Transverse colon (tissue), 4 donors: ENCODE measurements at regions not wholly inside any gene's neighbourhood (a gene's known extent, or its start where the extent isn't known, plus 50 kb on each side); places are given as distances from the start of the nearest gene placed in this dataset.
"Not testable (repeated sequence)": the region's sequence is repeated elsewhere in the genome, so short reads cannot be mapped to it uniquely, and the experiment has no call there.

Source experiments
- DNase-seq: peaks from one replicate; pipeline ENCODE4 v3.0.0-alpha.2; 2019
- H3K27ac ChIP-seq, 4 donors: fragments of 200-600 bp; sonication (generic); 2 replicates each; pipeline ENCODE4 v1.5.1; 2016 to 2018; ENCODE audit warnings: inconsistent platforms in 4 of 4
- H3K27me3 ChIP-seq: fragments of 200-600 bp; sonication (generic); 2 replicates; pipeline ENCODE4 v1.5.1; 2017; ENCODE audit warnings: inconsistent platforms
- H3K36me3 ChIP-seq, 4 donors: fragments of 200-600 bp; sonication (generic); 2 replicates each; pipeline ENCODE4 v1.5.1; 2017 to 2019; ENCODE audit warnings: inconsistent platforms in 4 of 4
- H3K4me1 ChIP-seq, 4 donors: fragments of 200-600 bp; sonication (generic); 2 replicates each; pipeline ENCODE4 v1.5.1; 2017 to 2020; ENCODE audit warnings: inconsistent platforms in 4 of 4
- H3K4me3 ChIP-seq, 4 donors: fragments of 200-600 bp; sonication (generic); 1 replicate in 1 of 4; 2 replicates in 3 of 4; pipeline versions ENCODE4 v1.5.1 to v1.6.1; 2017 to 2019; ENCODE audit warnings: inconsistent platforms in 4 of 4
- H3K9me3 ChIP-seq, 2 donors: fragments of 200-600 bp; sonication (generic); 2 replicates each; pipeline ENCODE4 v1.5.1; 2017 to 2019; ENCODE audit warnings: inconsistent platforms in 2 of 2
- CTCF ChIP-seq, 5 experiments: fragments of 200-600 bp in 3 of 5; fragments of 450-650 bp in 2 of 5; sonication (generic) in 3 of 5; IDR thresholded peaks; 1 replicate in 2 of 5; 2 replicates in 3 of 5; pipeline ENCODE4 v1.5.1; 2016 to 2017; ENCODE audit warnings: antibody characterized with exemption in 5 of 5, inconsistent platforms in 3 of 5, mild to moderate bottlenecking in 2 of 5, moderate library complexity in 1 of 5
- EP300 ChIP-seq: sonication (generic); formaldehyde crosslinking; IDR thresholded peaks from one replicate; pipeline ENCODE4 v1.6.1; 2017; ENCODE audit warnings: antibody characterized with exemption, low read depth
- POLR2A ChIP-seq: fragments of 450-650 bp; IDR thresholded peaks from one replicate; pipeline ENCODE4 v1.6.1; 2016; ENCODE audit warnings: antibody characterized with exemption, mild to moderate bottlenecking, moderate library complexity
- POLR2AphosphoS5 ChIP-seq, 3 donors: sonication (generic); formaldehyde crosslinking; IDR thresholded peaks; one replicate each; pipeline ENCODE4 v1.6.1; 2016; ENCODE audit warnings: antibody characterized with exemption in 3 of 3
- WGBS, 2 donors: methylation state at CpG; one replicate each; pipeline ENCODE4 v1.1.5; 2018; ENCODE audit warnings: low coverage in 1 of 2; 5-methylcytosine and 5-hydroxymethylcytosine counted together
- in situ Hi-C, 4 donors: fragments of 200-750 bp; cut with MboI; loops; one replicate each; pipeline versions ENCODE4 v1.15.0 to v1.15.1; 2017; ENCODE audit warnings: low sequenced_read_pairs in 3 of 4, low pct_ligation_motif_present in 1 of 4, low pct_unique_long_range_greater_than_20kb in 1 of 4
- intact Hi-C: fragments of 100-400 bp; cut with DNase I; formaldehyde crosslinking; loops from one replicate; pipeline ENCODE4 v1.15.1; 2023; ENCODE audit warnings: low total_unique reads

- Histone ChIP-seq H3K36me3 (no peaks in the 10 kb centered on the region), H3K9me3 (no peaks in the 10 kb centered on the region), H3K27ac (no peak overlapping the region), H3K4me1 (no peaks in the 10 kb centered on the region), H3K4me3 (no peak overlapping the region), H3K27me3 (no peaks in the 10 kb centered on the region)
- intact Hi-C loops, result no loop called here
- WGBS, 2 donors, result 0 to 38% methylated on average over 1 of the region's 1 CpG
- TF ChIP-seq EP300, result no peak
- no peak for TF ChIP-seq POLR2A
- TF ChIP-seq CTCF (IDR thresholded peaks at IDR 0.05), result no peak
- TF ChIP-seq POLR2AphosphoS5 (IDR thresholded peaks at IDR 0.05), result no peak
- no peak for DNase-seq
- in situ Hi-C loops, result no loop called here
These were observed 120.7 kb downstream of the ZNF429 start for GRCh38 chr19:21626091-21626490.

- intact Hi-C loops, result no loop called here
These were observed 117.5 kb downstream of the ZNF429 start for GRCh38 chr19:21622920-21623319.

GRCh38 chr19:21621671-21622070 lies 116.3 kb downstream of the ZNF429 start:
- intact Hi-C loops, result no loop called here
- Histone ChIP-seq H3K4me1 (no peaks in the 10 kb centered on the region), H3K36me3 (no peaks in the 10 kb centered on the region), H3K9me3 (peaks cover 0 to 5% of the 10 kb centered on the region in 2 donors), H3K27me3 (no peaks in the 10 kb centered on the region), H3K27ac (no peak overlapping the region), H3K4me3 (no peak overlapping the region)
- DNase-seq, result no peak
- in situ Hi-C loops, result no loop called here
- WGBS, 2 donors, result 54 to 58% methylated on average over 3 to 5 of the region's 6 CpGs
- TF ChIP-seq CTCF (IDR thresholded peaks at IDR 0.05), result no peak
- no peak for TF ChIP-seq POLR2A
- TF ChIP-seq EP300, result no peak
- TF ChIP-seq POLR2AphosphoS5 (IDR thresholded peaks at IDR 0.05), result no peak

More at GRCh38 chr19:21622920-21623319, 117.5 kb downstream of the ZNF429 start:
- no peaks in the 10 kb centered on the region for H3K4me1 ChIP-seq
- H3K36me3 ChIP-seq, result no peaks in the 10 kb centered on the region
- H3K4me3 ChIP-seq, result no peak overlapping the region
- in situ Hi-C loops, result no loop called here
- H3K27ac ChIP-seq, result no peak overlapping the region
- H3K9me3 ChIP-seq, result peaks cover 0 to 5% of the 10 kb centered on the region in 2 donors
- no peaks in the 10 kb centered on the region for H3K27me3 ChIP-seq
- WGBS, 2 donors, result 70 to 79% methylated on average over 2 to 6 of the region's 6 CpGs
- TF ChIP-seq POLR2AphosphoS5 (IDR thresholded peaks at IDR 0.05) (no peak), EP300 (no peak), POLR2A (no peak), CTCF (IDR thresholded peaks at IDR 0.05) (no peak)
- DNase-seq, result no peak

- Histone ChIP-seq H3K4me3 (no peak overlapping the region), H3K4me1 (no peaks in the 10 kb centered on the region), H3K36me3 (no peaks in the 10 kb centered on the region), H3K27ac (no peak overlapping the region), H3K27me3 (no peaks in the 10 kb centered on the region), H3K9me3 (peaks cover 0 to 5% of the 10 kb centered on the region in 2 donors)
- in situ Hi-C loops (no loop called here), intact Hi-C loops (no loop called here)
- TF ChIP-seq CTCF (IDR thresholded peaks at IDR 0.05), result no peak
- no peak for TF ChIP-seq EP300
- TF ChIP-seq POLR2AphosphoS5 (IDR thresholded peaks at IDR 0.05), result no peak
- no peak for TF ChIP-seq POLR2A
- no peak for DNase-seq
- WGBS, 2 donors, result 53 to 62% methylated on average over 2 to 4 of the region's 4 CpGs
These were observed 112.4 kb downstream of the ZNF429 start for GRCh38 chr19:21617740-21618339.

- H3K4me3 ChIP-seq, in situ Hi-C loops, H3K36me3 ChIP-seq, H3K4me1 ChIP-seq, intact Hi-C loops, DNase-seq, H3K27me3 ChIP-seq, H3K9me3 ChIP-seq, H3K27ac ChIP-seq: not testable (repeated sequence)
- 97% methylated on average over 17 of the region's 19 CpGs; no CpG with 5 or more reads in 1 of the 2 donors for WGBS, 2 donors
These were observed 109.4 kb downstream of the ZNF429 start for GRCh38 chr19:21614776-21615175.

GRCh38 chr19:21613201-21613600 lies 107.8 kb downstream of the ZNF429 start:
- H3K36me3 ChIP-seq, H3K9me3 ChIP-seq, DNase-seq, H3K27ac ChIP-seq, in situ Hi-C loops, intact Hi-C loops, H3K4me3 ChIP-seq, H3K27me3 ChIP-seq, H3K4me1 ChIP-seq: not testable (repeated sequence)
- 57 to 79% methylated on average over 2 of the region's 2 CpGs for WGBS, 2 donors
